HCT116 (cell line): ENCODE measurements at regions not wholly inside any gene's neighbourhood (a gene's known extent, or its start where the extent isn't known, plus 50 kb on each side); places are given as distances from the start of the nearest gene placed in this dataset.

Experiments
- ATAC-seq: fragments of 200-7000 bp; cut with Tn5 transposase; 2 replicates; pipeline ENCODE4 v1.9.1; 2020; ENCODE audit warnings: mild to moderate bottlenecking, moderate library complexity
- BruUV-seq: library from RNA; stranded (reverse); fragments of 400-500 nt; replicated peaks from 2 replicates; lab custom pipeline; 2021; lab: Mats Ljungman, UMichigan
- CTCF ChIA-PET: fragments of 300-600 bp; sonication (Branson Sonifier 250); formaldehyde crosslinking; loops from one replicate; lab custom pipeline; 2021; ENCODE audit warnings: antibody characterized with exemption; lab: Charles Lee
- POLR2A ChIA-PET: fragments of 300-600, 350-600 bp; sonication (Branson Sonifier 250); formaldehyde crosslinking; loops from one replicate; lab custom pipeline; 2021; ENCODE audit warnings: antibody characterized with exemption; lab: Charles Lee
- RAD21 ChIA-PET, 2 experiments: fragments of 300-600 bp; sonication (Branson Sonifier 250); formaldehyde crosslinking; loops; one replicate each; lab custom pipeline; 2023; ENCODE audit warnings: low total read pairs in 2 of 2; ENCODE audit not compliant: uncharacterized antibody in 2 of 2, unreplicated experiment in 2 of 2, low non-redundant PET in 1 of 2; lab: Charles Lee
- DNase-seq: peaks from one replicate; pipeline ENCODE4 v3.0.0-alpha.2; 2010; ENCODE audit warnings: low read depth, low spot score
- H2AFZ ChIP-seq: fragments of 200-600 bp; shearing (Covaris generic), sonication (generic); 2 replicates; pipeline ENCODE4 v1.6.1; 2017; ENCODE audit warnings: low read depth, mixed run types, mixed read lengths, antibody characterized with exemption, low read length; ENCODE audit not compliant: poor library complexity, severe bottlenecking
- H3K27ac ChIP-seq: 2 replicates; pipeline ENCODE4 v1.5.1; 2012; ENCODE audit warnings: low read depth, low read length
- H3K27me3 ChIP-seq: fragments of 200-600 bp; sonication (generic); 2 replicates; pipeline ENCODE4 v1.6.1; 2016; ENCODE audit warnings: mixed run types, low read length, mixed read lengths; ENCODE audit not compliant: insufficient read depth
- H3K36me3 ChIP-seq, 2 experiments: fragments of 200-500 bp in 1 of 2; fragments of 200-600 bp in 1 of 2; sonication (Bioruptor generic) in 1 of 2; sonication (generic) in 1 of 2; 2 replicates each; pipeline versions ENCODE4 v1.5.1 to v1.6.1; 2014 to 2016; ENCODE audit warnings: low read length in 2 of 2, inconsistent platforms in 1 of 2, mixed read lengths in 1 of 2, mixed run types in 1 of 2; ENCODE audit not compliant: insufficient read depth in 2 of 2, control insufficient read depth in 1 of 2
- H3K4me1 ChIP-seq, 2 experiments: fragments of 200-600 bp in 1 of 2; sonication (generic) in 1 of 2; 2 replicates each; pipeline versions ENCODE4 v1.5.1 to v1.6.1; 2012 to 2017; ENCODE audit warnings: low read length in 2 of 2, inconsistent platforms in 1 of 2, mild to moderate bottlenecking in 1 of 2, mixed read lengths in 1 of 2, mixed run types in 1 of 2, moderate library complexity in 1 of 2; ENCODE audit not compliant: insufficient read depth in 2 of 2, control insufficient read depth in 1 of 2
- H3K4me2 ChIP-seq: fragments of 200-600 bp; sonication (generic); 2 replicates; pipeline ENCODE4 v1.6.1; 2017; ENCODE audit warnings: mixed run types, low read length, mixed read lengths
- H3K4me3 ChIP-seq, 2 experiments: fragments of 200-600 bp in 1 of 2; sonication (generic) in 1 of 2; replicated peaks in 1 of 2; 2 replicates each; pipeline ENCODE4 v1.5.1; 2011 to 2016; ENCODE audit warnings: low read length in 2 of 2, control low read depth in 1 of 2, low read depth in 1 of 2, mild to moderate bottlenecking in 1 of 2, mixed read lengths in 1 of 2, mixed run types in 1 of 2
- H3K79me2 ChIP-seq: fragments of 200-600 bp; sonication (generic); 2 replicates; pipeline ENCODE4 v1.6.1; 2017; ENCODE audit warnings: mild to moderate bottlenecking, mixed run types, low read length, moderate library complexity, mixed read lengths; ENCODE audit not compliant: insufficient read depth
- H3K9ac ChIP-seq: fragments of 200-600 bp; sonication (generic); 2 replicates; pipeline ENCODE4 v1.6.1; 2016; ENCODE audit warnings: low read length, mixed read lengths
- H3K9me2 ChIP-seq: fragments of 200-600 bp; sonication (generic), shearing (Covaris generic); 2 replicates; pipeline ENCODE4 v1.6.1; 2017; ENCODE audit warnings: mixed run types, mild to moderate bottlenecking, moderate library complexity; ENCODE audit not compliant: insufficient read depth
- H3K9me3 ChIP-seq, 2 experiments: fragments of 200-500 bp in 1 of 2; fragments of 200-600 bp in 1 of 2; sonication (Bioruptor generic) in 1 of 2; sonication (generic) in 1 of 2; 2 replicates each; pipeline ENCODE4 v1.6.1; 2014 to 2017; ENCODE audit warnings: low read length in 2 of 2, mixed read lengths in 2 of 2, inconsistent platforms in 1 of 2, low read depth in 1 of 2, mild to moderate bottlenecking in 1 of 2, mixed run types in 1 of 2, moderate library complexity in 1 of 2; ENCODE audit not compliant: control insufficient read depth in 1 of 2, insufficient read depth in 1 of 2
- H4K20me1 ChIP-seq: fragments of 200-600 bp; sonication (generic), shearing (Covaris generic); 2 replicates; pipeline ENCODE4 v1.6.1; 2017; ENCODE audit warnings: mixed run types, mild to moderate bottlenecking, moderate library complexity; ENCODE audit not compliant: insufficient read depth
- CBX3 ChIP-seq: IDR thresholded peaks from 2 replicates; pipeline ENCODE4 v1.6.1; 2012; ENCODE audit warnings: low read depth
- CEBPB ChIP-seq: IDR thresholded peaks from 2 replicates; pipeline ENCODE4 v1.6.1; 2012; ENCODE audit warnings: low read depth
- EZH2 ChIP-seq: fragments of 200-600 bp; sonication (generic); IDR thresholded peaks from 2 replicates; pipeline ENCODE4 v1.6.1; 2017; ENCODE audit warnings: antibody characterized with exemption, mixed run types
- EZH2phosphoT487 ChIP-seq: fragments of 200-600 bp; IDR thresholded peaks from 2 replicates; pipeline ENCODE4 v1.6.1; 2018; ENCODE audit warnings: antibody characterized with exemption, borderline replicate concordance
- FOSL1 ChIP-seq: IDR thresholded peaks from 2 replicates; pipeline ENCODE4 v1.6.1; 2012; ENCODE audit warnings: low read depth
- JUND ChIP-seq: IDR thresholded peaks from 2 replicates; pipeline ENCODE4 v1.6.1; 2012
- POLR2A ChIP-seq: IDR thresholded peaks from 2 replicates; pipeline ENCODE4 v1.7.0; 2011; ENCODE audit warnings: borderline replicate concordance; ENCODE audit not compliant: insufficient read depth, insufficient read length; ENCODE audit errors: extremely low read depth
- SRF ChIP-seq: IDR thresholded peaks from 2 replicates; pipeline ENCODE4 v1.6.1; 2012; ENCODE audit warnings: low read depth
- TCF7L2 ChIP-seq: IDR thresholded peaks from 2 replicates; pipeline ENCODE4 v1.7.0; 2011; ENCODE audit warnings: borderline replicate concordance, inconsistent platforms; ENCODE audit not compliant: insufficient read depth, insufficient read length; ENCODE audit errors: extremely low read depth
- YY1 ChIP-seq: IDR thresholded peaks from 2 replicates; pipeline ENCODE4 v1.6.1; 2011; ENCODE audit warnings: low read length, low read depth, moderate library complexity, mild to moderate bottlenecking; ENCODE audit not compliant: insufficient replicate concordance; ENCODE audit errors: extremely low read depth
- intact Hi-C: fragments of 100-400 bp; cut with micrococcal nuclease; formaldehyde crosslinking; loops from 2 replicates; pipeline ENCODE4 v1.10.0; 2022
- TF ChIP-seq, protein P1 (sequence below): IDR thresholded peaks from 2 replicates; pipeline ENCODE4 v1.6.1; 2012
- TF ChIP-seq, protein P2 (sequence below): IDR thresholded peaks from 2 replicates; pipeline ENCODE4 v1.6.1; 2012; ENCODE audit warnings: low read depth

DNA sequence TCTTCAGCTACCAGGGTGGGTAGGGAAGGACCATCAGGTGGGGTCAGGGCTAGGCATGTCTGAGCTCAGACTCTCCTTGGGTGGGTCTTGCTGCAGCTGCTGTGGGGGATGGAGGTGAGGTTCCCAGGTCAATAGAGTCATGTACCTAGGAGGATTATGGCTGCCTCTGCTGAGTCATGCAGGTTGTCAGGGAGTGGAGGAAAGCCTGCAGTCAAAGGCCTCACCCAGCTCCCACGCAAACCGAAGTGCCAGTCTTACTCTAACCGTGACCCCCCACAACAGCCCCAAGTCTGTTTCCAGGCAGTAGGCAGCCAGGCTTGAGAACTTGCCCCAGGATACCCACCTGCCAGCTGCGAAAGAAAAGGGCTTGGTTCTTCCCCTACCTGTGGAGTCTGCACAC is 113.6 kb upstream of the GALNT5 start:
- no peak overlapping the region for H3K27ac ChIP-seq
- DNase-seq (no peak), ATAC-seq (no peak)
- CTCF ChIA-PET, result no interaction called here
- H3K4me1 ChIP-seq, result no peaks in the 10 kb centered on the region
- H2AFZ ChIP-seq, result no peak overlapping the region
- intact Hi-C loops, result no loop called here
- H3K79me2 ChIP-seq, result no peaks in the 10 kb centered on the region
- H4K20me1 ChIP-seq, result no peaks in the 10 kb centered on the region
- no peak overlapping the region for H3K4me3 ChIP-seq
- BruUV-seq, result no TSS peak
- no peaks in the 10 kb centered on the region for H3K36me3 ChIP-seq
- RAD21 ChIA-PET, result no interaction called here
- H3K9me3 ChIP-seq, result no peaks in the 10 kb centered on the region
- no peaks in the 10 kb centered on the region for H3K9me2 ChIP-seq
- no peak overlapping the region for H3K4me2 ChIP-seq
- no peak for TF ChIP-seq EZH2phosphoT487
- TF ChIP-seq, protein P1, sequence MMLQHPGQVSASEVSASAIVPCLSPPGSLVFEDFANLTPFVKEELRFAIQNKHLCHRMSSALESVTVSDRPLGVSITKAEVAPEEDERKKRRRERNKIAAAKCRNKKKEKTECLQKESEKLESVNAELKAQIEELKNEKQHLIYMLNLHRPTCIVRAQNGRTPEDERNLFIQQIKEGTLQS, result no peak
- TF ChIP-seq JUND, result no peak
- TF ChIP-seq CBX3, result no peak
- TF ChIP-seq POLR2A, result no peak
- TF ChIP-seq FOSL1, result no peak
- TF ChIP-seq YY1, result no peak
- no peak for TF ChIP-seq EZH2
- no peak overlapping the region for H3K9ac ChIP-seq
- H3K27me3 ChIP-seq, result no peaks in the 10 kb centered on the region
- POLR2A ChIA-PET, result no interaction called here

DNA sequence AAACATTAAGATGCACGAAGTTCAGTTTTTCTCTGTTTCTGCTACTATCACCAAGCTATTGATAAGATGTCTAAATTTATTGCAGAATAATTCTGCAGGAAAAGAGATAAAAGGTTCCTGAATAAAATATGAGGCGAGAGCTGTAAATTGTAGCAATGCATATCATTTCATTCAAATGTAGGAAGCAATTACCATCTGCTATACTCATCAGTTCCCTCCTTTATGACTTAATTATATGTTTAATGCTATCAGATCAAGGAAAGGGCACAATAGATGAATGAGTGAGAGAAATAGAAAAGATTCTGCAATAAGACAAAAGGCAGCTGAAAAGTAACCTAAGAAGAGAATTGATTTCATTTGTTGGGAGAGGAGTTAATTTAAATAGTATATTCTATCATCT is 108.2 kb upstream of the GALNT5 start:
- ChIA-PET POLR2A (interaction anchor here (0.7 kb wide), 1 partner anchor 340 kb away, joined by 3 read pairs; no protein-coding TSS in a partner anchor), CTCF (no interaction called here), RAD21 (no interaction called here)
- H3K36me3 ChIP-seq, result no peaks in the 10 kb centered on the region
- no peak overlapping the region for H3K27ac ChIP-seq
- H3K27me3 ChIP-seq, result no peaks in the 10 kb centered on the region
- TF ChIP-seq CBX3 (no peak), SRF (no peak), TCF7L2 (no peak), CEBPB (no peak), JUND (no peak)
- TF ChIP-seq, protein P2, sequence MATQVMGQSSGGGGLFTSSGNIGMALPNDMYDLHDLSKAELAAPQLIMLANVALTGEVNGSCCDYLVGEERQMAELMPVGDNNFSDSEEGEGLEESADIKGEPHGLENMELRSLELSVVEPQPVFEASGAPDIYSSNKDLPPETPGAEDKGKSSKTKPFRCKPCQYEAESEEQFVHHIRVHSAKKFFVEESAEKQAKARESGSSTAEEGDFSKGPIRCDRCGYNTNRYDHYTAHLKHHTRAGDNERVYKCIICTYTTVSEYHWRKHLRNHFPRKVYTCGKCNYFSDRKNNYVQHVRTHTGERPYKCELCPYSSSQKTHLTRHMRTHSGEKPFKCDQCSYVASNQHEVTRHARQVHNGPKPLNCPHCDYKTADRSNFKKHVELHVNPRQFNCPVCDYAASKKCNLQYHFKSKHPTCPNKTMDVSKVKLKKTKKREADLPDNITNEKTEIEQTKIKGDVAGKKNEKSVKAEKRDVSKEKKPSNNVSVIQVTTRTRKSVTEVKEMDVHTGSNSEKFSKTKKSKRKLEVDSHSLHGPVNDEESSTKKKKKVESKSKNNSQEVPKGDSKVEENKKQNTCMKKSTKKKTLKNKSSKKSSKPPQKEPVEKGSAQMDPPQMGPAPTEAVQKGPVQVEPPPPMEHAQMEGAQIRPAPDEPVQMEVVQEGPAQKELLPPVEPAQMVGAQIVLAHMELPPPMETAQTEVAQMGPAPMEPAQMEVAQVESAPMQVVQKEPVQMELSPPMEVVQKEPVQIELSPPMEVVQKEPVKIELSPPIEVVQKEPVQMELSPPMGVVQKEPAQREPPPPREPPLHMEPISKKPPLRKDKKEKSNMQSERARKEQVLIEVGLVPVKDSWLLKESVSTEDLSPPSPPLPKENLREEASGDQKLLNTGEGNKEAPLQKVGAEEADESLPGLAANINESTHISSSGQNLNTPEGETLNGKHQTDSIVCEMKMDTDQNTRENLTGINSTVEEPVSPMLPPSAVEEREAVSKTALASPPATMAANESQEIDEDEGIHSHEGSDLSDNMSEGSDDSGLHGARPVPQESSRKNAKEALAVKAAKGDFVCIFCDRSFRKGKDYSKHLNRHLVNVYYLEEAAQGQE, result no peak
- no peaks in the 10 kb centered on the region for H3K9me2 ChIP-seq
- no peaks in the 10 kb centered on the region for H4K20me1 ChIP-seq
- H2AFZ ChIP-seq, result no peak overlapping the region
- no peak for DNase-seq
- BruUV-seq, result no TSS peak
- no peak overlapping the region for H3K9ac ChIP-seq
- H3K4me1 ChIP-seq, result 0 out of 4 replicates have a peak, but pooled peaks cover 0 to 4% of the 10 kb centered on the region in 2 experiments
- no peak overlapping the region for H3K4me2 ChIP-seq
- H3K79me2 ChIP-seq, result no peaks in the 10 kb centered on the region
- intact Hi-C loops, result no loop called here
- H3K4me3 ChIP-seq, result no peak overlapping the region
- ATAC-seq, result no peak
- no peaks in the 10 kb centered on the region for H3K9me3 ChIP-seq
